ENCODE measurements at regions not wholly inside any gene's neighbourhood (a gene's known extent, or its start where the extent isn't known, plus 50 kb on each side); places are given as distances from the start of the nearest gene placed in this dataset.

DNA sequence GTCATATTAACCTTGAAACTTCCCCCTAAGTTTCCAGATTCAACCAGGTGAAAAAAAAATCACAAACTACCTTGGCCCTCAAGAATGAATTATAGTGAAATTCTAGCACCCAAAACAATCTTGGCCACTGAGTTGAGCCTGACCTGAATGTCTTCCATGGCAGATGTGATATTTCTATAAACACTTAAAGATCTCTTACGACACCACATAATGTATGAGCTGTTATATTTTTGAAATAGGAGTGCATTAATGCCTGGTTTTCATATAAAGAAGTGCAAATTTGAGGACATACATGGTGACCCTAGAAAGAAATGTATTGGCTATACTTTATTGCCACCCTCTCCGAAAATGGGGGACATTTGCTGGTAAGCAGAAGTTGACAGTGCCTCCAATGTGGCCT, 584.1 kb upstream of the KCND2 start:
- TF ChIP-seq POLR2A (IDR thresholded peaks at IDR 0.05; ENCODE audit: low read depth, low read length) = no peak
- TF ChIP-seq POLR2AphosphoS5 (IDR thresholded peaks at IDR 0.05; ENCODE audit: low read depth, low read length) = no peak

Measured in GM12892 (cell line).